WERI-Rb-1 (cell line): ENCODE measurements at regions not wholly inside any gene's neighbourhood (a gene's known extent, or its start where the extent isn't known, plus 50 kb on each side); places are given as distances from the start of the nearest gene placed in this dataset.

Source experiments
- DNase-seq: peaks from one replicate; pipeline ENCODE4 v3.0.0-alpha.2; 2020
- H3K27ac ChIP-seq: fragments of 250-450 bp; sonication (Bioruptor Pico); 2 replicates; pipeline ENCODE4 v1.5.1; 2020; ENCODE audit warnings: mild to moderate bottlenecking, moderate library complexity
- H3K27me3 ChIP-seq: fragments of 250-450 bp; sonication (Bioruptor Pico); 2 replicates; pipeline ENCODE4 v1.5.1; 2021; ENCODE audit warnings: mild to moderate bottlenecking, low read depth, moderate library complexity; ENCODE audit not compliant: insufficient read depth, severe bottlenecking
- H3K36me3 ChIP-seq: fragments of 250-450 bp; sonication (Bioruptor Pico); 2 replicates; pipeline ENCODE4 v1.5.1; 2020; ENCODE audit warnings: mild to moderate bottlenecking, moderate library complexity
- H3K4me3 ChIP-seq: 2 replicates; pipeline ENCODE4 v1.5.1; 2011; ENCODE audit warnings: low read depth, mild to moderate bottlenecking, control low read depth, low read length
- H3K9me3 ChIP-seq: fragments of 250-450 bp; sonication (Bioruptor Pico); 2 replicates; pipeline ENCODE4 v1.5.1; 2021; ENCODE audit warnings: mild to moderate bottlenecking, moderate library complexity; ENCODE audit not compliant: severe bottlenecking
- CTCF ChIP-seq: IDR thresholded peaks from 2 replicates; pipeline ENCODE4 v1.5.1; 2011; ENCODE audit warnings: low read depth, mild to moderate bottlenecking, control low read depth, inconsistent platforms, low read length

DNA sequence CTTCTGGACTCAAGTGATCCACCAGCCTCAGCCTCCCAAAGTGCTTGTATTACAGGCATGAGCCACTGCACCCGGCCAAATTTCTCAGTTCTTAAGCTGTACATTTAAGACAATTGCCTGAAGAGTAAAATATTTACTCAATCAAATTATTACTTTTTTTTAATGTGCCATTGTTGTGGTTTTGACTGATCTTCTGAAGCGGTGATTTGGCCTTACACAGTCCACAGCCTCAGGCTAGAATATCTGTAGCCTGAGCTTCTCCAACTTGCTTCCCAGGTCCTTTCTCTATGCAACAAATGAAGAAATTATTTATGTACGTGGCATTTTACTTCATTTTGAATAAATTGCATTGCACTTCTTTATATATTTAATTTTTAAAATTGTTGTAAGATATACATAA, 281.3 kb downstream of the KLF5 start:
- no peaks in the 10 kb centered on the region for H3K27me3 ChIP-seq
- no peak overlapping the region for H3K27ac ChIP-seq
- H3K36me3 ChIP-seq: no peaks in the 10 kb centered on the region
- DNase-seq: no peak
- no peak for TF ChIP-seq CTCF
- H3K4me3 ChIP-seq: no peak overlapping the region
- no peaks in the 10 kb centered on the region for H3K9me3 ChIP-seq

DNA sequence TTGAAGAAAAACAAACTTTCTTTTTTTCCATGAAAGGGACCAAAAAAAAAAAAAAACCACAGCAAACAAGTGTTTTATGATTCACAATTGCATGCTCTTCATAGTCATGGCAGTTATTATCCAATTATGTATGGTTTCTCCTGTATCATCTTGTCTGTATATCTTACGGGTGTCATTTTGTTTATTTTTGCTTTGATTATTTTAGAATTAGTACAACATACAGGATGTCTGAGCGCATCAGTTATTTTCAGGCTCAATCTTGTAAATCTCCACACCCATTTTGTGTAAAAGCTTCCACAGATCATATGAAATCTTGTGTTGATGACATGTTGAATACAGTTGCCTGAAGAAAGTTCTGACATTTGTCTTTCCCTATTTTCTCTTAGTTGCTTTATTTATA, 280.3 kb downstream of the KLF5 start:
- Histone ChIP-seq H3K36me3 (no peaks in the 10 kb centered on the region), H3K27me3 (no peaks in the 10 kb centered on the region), H3K9me3 (no peaks in the 10 kb centered on the region), H3K4me3 (no peak overlapping the region), H3K27ac (no peak overlapping the region)
- no peak for DNase-seq
- no peak for TF ChIP-seq CTCF

DNA sequence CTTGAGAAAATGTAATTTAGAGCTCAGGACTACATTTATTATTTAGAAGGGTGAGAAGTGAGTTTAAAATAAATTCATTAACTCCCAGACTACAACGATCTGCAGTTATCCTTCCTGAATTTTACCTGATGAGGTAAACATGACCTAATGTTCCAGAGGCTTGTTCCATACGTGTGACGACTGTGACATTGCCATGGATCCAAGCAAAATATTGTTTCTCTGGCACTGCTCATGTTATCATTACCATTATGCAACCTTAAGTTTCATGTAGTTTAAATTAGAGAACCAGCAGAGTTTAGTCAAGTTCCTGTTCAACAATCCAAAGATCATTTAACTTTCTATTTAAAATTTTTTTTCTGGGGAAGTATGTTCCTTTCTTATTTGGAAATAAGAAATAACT, 279.6 kb downstream of the KLF5 start:
- H3K4me3 ChIP-seq: no peak overlapping the region
- no peaks in the 10 kb centered on the region for H3K36me3 ChIP-seq
- DNase-seq: no peak
- no peak for TF ChIP-seq CTCF
- H3K27me3 ChIP-seq: no peaks in the 10 kb centered on the region
- no peak overlapping the region for H3K27ac ChIP-seq
- H3K9me3 ChIP-seq: no peaks in the 10 kb centered on the region

DNA sequence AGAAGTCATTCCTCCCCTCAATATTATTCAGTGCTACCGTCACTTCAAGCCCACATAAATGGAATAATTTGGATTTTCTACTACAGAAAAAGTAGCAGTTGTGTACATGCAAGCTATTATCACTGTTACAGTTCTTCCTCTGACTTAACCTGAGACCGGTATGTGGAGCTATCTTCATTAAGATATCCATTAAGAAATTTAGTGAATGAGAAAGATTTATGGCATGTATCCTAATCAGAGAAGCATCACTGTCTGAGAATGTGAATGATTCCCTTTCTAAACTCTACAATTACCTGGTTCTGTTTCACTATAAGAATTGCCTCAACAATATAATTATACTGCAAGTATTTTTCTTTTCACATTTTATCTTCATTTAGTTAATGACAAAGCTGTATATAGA, 278.7 kb downstream of the KLF5 start:
- Histone ChIP-seq H3K4me3 (no peak overlapping the region), H3K27ac (no peak overlapping the region), H3K27me3 (no peaks in the 10 kb centered on the region), H3K9me3 (no peaks in the 10 kb centered on the region), H3K36me3 (no peaks in the 10 kb centered on the region)
- DNase-seq: no peak
- no peak for TF ChIP-seq CTCF

DNA sequence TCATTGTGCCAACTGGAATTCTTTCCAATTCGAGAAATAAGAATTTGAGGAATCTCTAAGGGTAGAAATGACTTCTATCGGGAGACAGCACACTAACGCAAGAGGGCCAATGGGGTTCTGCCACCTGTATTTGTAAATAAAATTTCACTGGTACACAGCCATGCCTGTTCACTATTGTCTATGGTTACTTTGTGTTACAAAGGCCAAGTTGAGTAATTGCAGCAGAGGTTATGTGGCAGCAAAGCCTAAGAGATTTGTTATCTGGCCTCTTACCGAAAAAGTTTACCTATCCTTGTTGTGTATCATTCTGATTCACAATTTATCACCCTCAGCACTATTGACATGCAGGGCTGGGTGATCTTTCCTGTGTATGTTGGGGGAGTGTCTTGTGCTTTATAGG, 278.0 kb downstream of the KLF5 start:
- H3K4me3 ChIP-seq: no peak overlapping the region
- no peaks in the 10 kb centered on the region for H3K36me3 ChIP-seq
- no peaks in the 10 kb centered on the region for H3K9me3 ChIP-seq
- no peak for TF ChIP-seq CTCF
- DNase-seq: no peak
- no peaks in the 10 kb centered on the region for H3K27me3 ChIP-seq
- no peak overlapping the region for H3K27ac ChIP-seq

DNA sequence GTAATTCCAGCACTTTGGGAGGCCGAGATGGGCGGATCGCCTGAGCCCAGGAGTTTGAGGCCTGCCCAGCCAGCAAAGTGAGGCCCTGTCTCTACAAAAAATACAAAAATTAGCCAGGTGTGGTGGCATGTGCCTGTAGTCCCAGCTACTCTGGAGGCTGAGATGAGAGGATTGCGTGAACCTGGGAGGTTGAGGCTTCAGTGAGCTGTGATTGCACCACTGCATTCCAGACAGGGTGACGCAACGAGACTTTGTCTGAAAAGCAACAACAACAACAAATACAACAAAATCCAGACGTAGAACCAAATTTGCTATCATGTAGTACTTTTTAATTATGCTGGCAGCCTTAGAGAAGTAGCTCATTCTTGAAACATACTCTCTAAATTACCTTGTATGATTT, 277.1 kb downstream of the KLF5 start:
- Histone ChIP-seq H3K27ac (no peak overlapping the region), H3K36me3 (no peaks in the 10 kb centered on the region), H3K9me3 (no peaks in the 10 kb centered on the region), H3K27me3 (no peaks in the 10 kb centered on the region), H3K4me3 (no peak overlapping the region)
- TF ChIP-seq CTCF: no peak
- no peak for DNase-seq
